ENCODE measurements at regions not wholly inside any gene's neighbourhood (a gene's known extent, or its start where the extent isn't known, plus 50 kb on each side); places are given as distances from the start of the nearest gene placed in this dataset.

GRCh38 chr4:138576684-138577083 is 334.5 kb upstream of the SLC7A11 start:
- DNase-seq (ENCODE audit: low read depth in 2 of 3, low spot score in 2 of 3), result no peak

- DNase-seq (ENCODE audit: low read depth in 2 of 3, low spot score in 2 of 3), result no peak
Measured at GRCh38 chr4:138573246-138573645, 331.1 kb upstream of the SLC7A11 start.

GRCh38 chr4:138572007-138572406 is 329.9 kb upstream of the SLC7A11 start:
- DNase-seq (ENCODE audit: low read depth in 2 of 3, low spot score in 2 of 3), result no peak

- no peak for DNase-seq (ENCODE audit: low read depth in 2 of 3, low spot score in 2 of 3)
Measured at GRCh38 chr4:138567696-138568095, 325.5 kb upstream of the SLC7A11 start.

- DNase-seq (ENCODE audit: low read depth in 2 of 3, low spot score in 2 of 3), result no peak
Measured at GRCh38 chr4:138565576-138565975, 323.4 kb upstream of the SLC7A11 start.

GRCh38 chr4:138562544-138562991 is 320.4 kb upstream of the SLC7A11 start:
- DNase-seq (ENCODE audit: low read depth in 2 of 3, low spot score in 2 of 3), result no peak

- DNase-seq (ENCODE audit: low read depth in 2 of 3, low spot score in 2 of 3), result no peak
Measured at GRCh38 chr4:138561906-138562305, 319.8 kb upstream of the SLC7A11 start.

- no peak for DNase-seq (ENCODE audit: low read depth in 2 of 3, low spot score in 2 of 3)
Measured at GRCh38 chr4:138561276-138561880, 319.2 kb upstream of the SLC7A11 start.

- DNase-seq (ENCODE audit: low read depth in 2 of 3, low spot score in 2 of 3), result no peak
Measured at GRCh38 chr4:138560448-138560847, 318.3 kb upstream of the SLC7A11 start.

- no peak for DNase-seq (ENCODE audit: low read depth in 2 of 3, low spot score in 2 of 3)
Measured at GRCh38 chr4:138558886-138559285, 316.7 kb upstream of the SLC7A11 start.

GRCh38 chr4:138555584-138555983 is 313.4 kb upstream of the SLC7A11 start:
- DNase-seq (ENCODE audit: low read depth in 2 of 3, low spot score in 2 of 3), result no peak

GRCh38 chr4:138555108-138555507 is 313.0 kb upstream of the SLC7A11 start:
- no peak for DNase-seq (ENCODE audit: low read depth in 2 of 3, low spot score in 2 of 3)

GRCh38 chr4:138553001-138553845 is 311.1 kb upstream of the SLC7A11 start:
- no peak for DNase-seq (ENCODE audit: low read depth in 2 of 3, low spot score in 2 of 3)

GRCh38 chr4:138542191-138542776 is 300.1 kb upstream of the SLC7A11 start:
- DNase-seq (ENCODE audit: low read depth in 2 of 3, low spot score in 2 of 3), result no peak

GRCh38 chr4:138540056-138540800 is 298.1 kb upstream of the SLC7A11 start:
- DNase-seq (ENCODE audit: low read depth in 2 of 3, low spot score in 2 of 3), result no peak

GRCh38 chr4:138538743-138539142 is 296.6 kb upstream of the SLC7A11 start:
- DNase-seq (ENCODE audit: low read depth in 2 of 3, low spot score in 2 of 3), result no peak

GRCh38 chr4:138537731-138538490 is 295.8 kb upstream of the SLC7A11 start:
- no peak for DNase-seq (ENCODE audit: low read depth in 2 of 3, low spot score in 2 of 3)

- DNase-seq (ENCODE audit: low read depth in 2 of 3, low spot score in 2 of 3), result no peak
Measured at GRCh38 chr4:138535316-138535715, 293.2 kb upstream of the SLC7A11 start.

- no peak for DNase-seq (ENCODE audit: low read depth in 2 of 3, low spot score in 2 of 3)
Measured at GRCh38 chr4:138522366-138522765, 280.2 kb upstream of the SLC7A11 start.

GRCh38 chr4:138521809-138522208 is 279.7 kb upstream of the SLC7A11 start:
- no peak for DNase-seq (ENCODE audit: low read depth in 2 of 3, low spot score in 2 of 3)

GRCh38 chr4:138519436-138519835 is 277.3 kb upstream of the SLC7A11 start:
- no peak for DNase-seq (ENCODE audit: low read depth in 2 of 3, low spot score in 2 of 3)

All from activated CD8-positive, alpha-beta memory T cell treated with anti-CD3 and anti-CD28 coated beads for 48 hours (primary cell).